Stimulated activated memory B cell treated with anti-CD40 and anti-IgM and Interleukin-4, amounts not matched to agents 10 μg/mL and 1 μg/mL and 100 μg/mL, for 72 hours (primary cell): ENCODE measurements at regions not wholly inside any gene's neighbourhood (a gene's known extent, or its start where the extent isn't known, plus 50 kb on each side); places are given as distances from the start of the nearest gene placed in this dataset.
A peak's percentile ranks its signal among the peaks of the same experiment; 100 is the strongest.

Source experiments
- ATAC-seq: fragments of 150-1000 bp; cut with Tn5 transposase; 2 replicates; pipeline ENCODE4 v1.10.0; 2021
- H3K27ac Mint-ChIP-seq: one replicate; pipeline ENCODE4 v1.8.0; 2022; ENCODE audit warnings: mild to moderate bottlenecking, mixed read lengths
- H3K27me3 Mint-ChIP-seq: one replicate; pipeline ENCODE4 v1.8.0; 2022; ENCODE audit warnings: mixed read lengths
- H3K36me3 Mint-ChIP-seq: one replicate; pipeline ENCODE4 v1.8.0; 2022; ENCODE audit warnings: mixed read lengths
- H3K4me1 Mint-ChIP-seq: one replicate; pipeline ENCODE4 v1.8.0; 2022; ENCODE audit warnings: mixed read lengths
- H3K4me3 Mint-ChIP-seq: one replicate; pipeline ENCODE4 v1.8.0; 2022; ENCODE audit warnings: mild to moderate bottlenecking, moderate library complexity, mixed read lengths
- H3K9me3 Mint-ChIP-seq: one replicate; pipeline ENCODE4 v1.8.0; 2022; ENCODE audit warnings: mixed read lengths

DNA sequence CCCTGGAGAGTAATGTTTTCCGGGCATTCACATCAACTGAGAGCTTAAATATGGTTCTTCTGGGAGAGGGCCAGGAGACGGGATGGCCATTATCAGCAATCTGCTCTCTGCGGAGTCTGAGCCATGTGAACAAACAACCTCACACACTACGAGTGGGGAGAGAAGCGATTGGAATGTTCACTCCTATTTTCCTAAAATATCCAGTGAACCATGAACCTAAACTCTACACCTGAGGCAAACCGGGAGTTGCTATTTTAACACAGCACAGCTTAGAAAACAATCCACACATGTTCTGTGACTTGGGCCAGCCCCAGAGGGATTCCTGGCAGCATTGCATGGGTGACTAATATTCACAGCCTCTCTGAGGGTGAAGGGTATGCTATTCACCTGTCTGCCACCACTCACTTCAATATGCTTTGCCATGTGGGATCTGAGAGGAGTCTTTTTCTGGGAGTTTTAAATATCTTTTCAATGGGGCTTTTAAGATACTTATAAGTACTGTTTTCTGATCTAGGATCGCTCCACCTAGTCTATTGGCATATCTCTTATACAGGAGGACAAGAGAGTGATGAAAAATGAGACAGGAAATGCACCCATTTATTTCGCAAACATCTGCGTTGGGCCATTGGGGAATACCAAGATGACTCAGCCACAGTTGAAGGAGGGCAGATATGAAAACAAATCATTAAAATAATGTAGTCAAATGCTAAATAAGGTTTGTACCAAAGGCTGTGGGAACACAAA is 72.6 kb upstream of the SERP2 start:
- peaks cover 3% of the 10 kb centered on the region for H3K9me3 Mint-ChIP-seq
- peaks cover 43% of the 10 kb centered on the region for H3K27me3 Mint-ChIP-seq
- H3K4me3 Mint-ChIP-seq = no peak overlapping the region
- H3K27ac Mint-ChIP-seq = no peak overlapping the region
- ATAC-seq = peak; percentile 63
- peaks cover 7% of the 10 kb centered on the region for H3K4me1 Mint-ChIP-seq
- H3K36me3 Mint-ChIP-seq = no peaks in the 10 kb centered on the region

DNA sequence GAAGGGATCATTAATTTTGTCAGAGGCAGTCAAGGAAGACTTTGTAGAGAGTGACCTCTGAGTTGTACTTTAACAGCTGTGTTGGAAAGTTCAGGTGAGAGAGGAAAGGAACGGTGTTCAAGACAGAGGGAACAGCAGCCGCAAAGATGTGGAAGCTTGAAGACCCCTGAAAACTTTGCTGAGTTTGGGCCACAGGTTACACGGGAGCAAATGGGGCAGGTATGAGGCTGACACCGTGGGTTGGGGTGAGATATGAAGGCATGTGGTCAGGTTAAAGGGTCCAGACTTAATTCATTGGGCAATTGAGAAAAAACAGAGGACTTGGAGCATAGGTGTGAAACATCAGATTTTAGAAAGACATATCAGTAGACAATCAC is 72.0 kb upstream of the SERP2 start:
- H3K27ac Mint-ChIP-seq = no peak overlapping the region
- H3K36me3 Mint-ChIP-seq = no peaks in the 10 kb centered on the region
- no peak overlapping the region for H3K4me3 Mint-ChIP-seq
- peaks cover 7% of the 10 kb centered on the region for H3K4me1 Mint-ChIP-seq
- H3K27me3 Mint-ChIP-seq = peaks cover 44% of the 10 kb centered on the region
- H3K9me3 Mint-ChIP-seq = peaks cover 3% of the 10 kb centered on the region
- no peak for ATAC-seq

DNA sequence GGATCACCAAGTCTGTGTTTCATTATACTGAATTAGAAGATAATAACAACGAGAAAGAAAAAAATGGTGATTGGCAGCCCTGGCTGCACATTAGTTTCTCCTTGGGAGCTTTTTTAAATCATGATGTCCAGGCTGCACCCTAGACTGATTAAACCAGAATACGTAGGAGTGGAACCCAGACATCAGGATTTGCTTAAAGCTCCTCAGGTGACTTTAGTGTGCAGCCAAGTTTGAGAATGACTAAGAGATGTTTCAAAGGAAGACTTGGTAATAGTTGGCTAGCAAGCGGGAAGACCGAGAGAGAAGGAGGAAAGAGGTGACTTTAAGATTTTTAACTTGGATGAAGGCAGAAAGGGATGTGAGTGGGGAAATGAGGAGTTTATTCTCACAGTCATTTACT is 71.4 kb upstream of the SERP2 start:
- no peak overlapping the region for H3K4me3 Mint-ChIP-seq
- no peaks in the 10 kb centered on the region for H3K36me3 Mint-ChIP-seq
- H3K27me3 Mint-ChIP-seq = peaks cover 50% of the 10 kb centered on the region
- no peak for ATAC-seq
- peaks cover 3% of the 10 kb centered on the region for H3K9me3 Mint-ChIP-seq
- H3K27ac Mint-ChIP-seq = no peak overlapping the region
- H3K4me1 Mint-ChIP-seq = peaks cover 7% of the 10 kb centered on the region

DNA sequence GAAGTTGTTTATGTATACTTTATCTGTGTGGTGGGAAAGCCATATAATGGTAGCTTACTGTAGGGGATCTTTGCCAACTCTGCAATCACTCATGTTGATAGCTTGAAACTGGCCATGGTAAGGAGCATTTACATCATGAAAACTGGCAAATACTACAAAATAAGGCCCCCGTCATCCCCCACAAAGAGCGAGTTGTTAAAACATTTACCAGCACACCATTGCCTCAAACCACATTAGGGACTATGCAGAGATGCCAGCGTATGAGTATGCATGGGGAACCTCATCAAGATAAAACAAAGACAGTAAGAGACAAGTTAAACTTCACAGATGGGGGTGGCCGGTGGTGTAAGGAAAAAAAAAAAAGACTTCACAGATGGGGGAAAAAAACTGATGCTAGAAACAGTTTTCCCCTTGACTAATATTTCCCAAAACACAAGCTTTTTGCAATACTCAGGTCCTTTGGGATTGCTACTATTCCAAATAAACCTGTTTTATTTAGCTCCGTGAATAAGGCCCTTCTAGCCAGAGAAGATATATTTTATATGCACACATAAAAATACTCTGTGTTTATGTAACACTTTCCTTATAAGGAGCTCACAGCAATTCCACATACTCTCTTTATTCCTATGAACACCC is 70.6 kb upstream of the SERP2 start:
- Mint-ChIP-seq H3K4me3 (no peak overlapping the region), H3K27me3 (peaks cover 53% of the 10 kb centered on the region), H3K27ac (no peak overlapping the region), H3K9me3 (peaks cover 3% of the 10 kb centered on the region), H3K4me1 (peaks cover 7% of the 10 kb centered on the region), H3K36me3 (no peaks in the 10 kb centered on the region)
- no peak for ATAC-seq

DNA sequence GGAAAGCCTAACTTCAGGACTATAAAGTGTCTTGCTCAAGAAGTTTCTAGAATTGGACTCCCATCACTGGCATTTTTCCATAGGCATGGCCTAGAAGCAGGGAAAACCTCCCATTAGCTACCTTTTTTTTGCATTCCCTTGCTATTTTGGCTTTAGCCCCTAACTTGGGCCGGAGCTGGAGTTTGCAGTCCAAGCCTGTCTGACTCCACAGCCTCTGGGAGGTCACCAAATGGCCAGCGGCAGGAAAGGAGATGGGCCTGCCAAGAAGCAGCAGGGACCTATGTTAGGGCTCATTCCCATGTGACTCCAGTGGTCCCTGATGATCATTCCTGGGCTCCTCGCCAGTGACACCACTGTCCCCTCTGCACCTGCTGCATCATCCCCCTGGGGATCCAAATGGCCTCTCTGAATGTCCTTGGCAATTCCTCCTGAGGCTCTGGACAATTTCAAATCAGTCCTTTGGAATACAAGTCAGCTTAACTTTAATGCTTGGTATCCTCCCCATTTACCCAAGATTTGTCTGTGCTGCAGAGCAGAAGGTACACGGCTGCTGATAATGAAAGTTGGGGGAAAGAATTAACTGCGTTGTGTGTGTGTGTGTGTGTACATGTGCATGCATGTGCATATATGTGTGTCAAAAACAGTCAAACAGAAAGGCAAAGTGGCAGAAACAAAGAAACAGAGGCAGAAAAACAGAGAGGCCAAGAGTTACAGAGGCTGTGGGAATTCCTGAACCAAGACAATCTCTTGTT is 69.8 kb upstream of the SERP2 start:
- Mint-ChIP-seq H3K36me3 (no peaks in the 10 kb centered on the region), H3K27me3 (peaks cover 46% of the 10 kb centered on the region), H3K4me1 (peaks cover 7% of the 10 kb centered on the region), H3K9me3 (peaks cover 3% of the 10 kb centered on the region), H3K4me3 (no peak overlapping the region), H3K27ac (no peak overlapping the region)
- ATAC-seq = no peak

DNA sequence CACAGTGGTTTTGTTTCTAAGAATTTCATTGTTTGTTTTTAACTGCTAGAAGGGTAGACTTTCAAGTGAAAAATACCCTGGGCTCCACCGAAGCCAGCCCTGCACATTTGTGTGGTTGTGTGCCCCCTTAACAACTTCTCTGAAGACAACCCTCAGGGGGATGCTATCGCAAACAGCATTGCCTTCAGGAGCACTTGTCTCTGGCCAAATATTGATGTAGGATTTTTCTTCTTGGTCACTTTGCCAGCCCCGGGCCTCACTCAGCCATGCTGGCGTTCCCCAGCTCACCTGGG is 69.2 kb upstream of the SERP2 start:
- peaks cover 41% of the 10 kb centered on the region for H3K27me3 Mint-ChIP-seq
- no peak overlapping the region for H3K4me3 Mint-ChIP-seq
- ATAC-seq = no peak
- H3K4me1 Mint-ChIP-seq = peaks cover 7% of the 10 kb centered on the region
- H3K27ac Mint-ChIP-seq = no peak overlapping the region
- H3K36me3 Mint-ChIP-seq = no peaks in the 10 kb centered on the region
- H3K9me3 Mint-ChIP-seq = peaks cover 3% of the 10 kb centered on the region

DNA sequence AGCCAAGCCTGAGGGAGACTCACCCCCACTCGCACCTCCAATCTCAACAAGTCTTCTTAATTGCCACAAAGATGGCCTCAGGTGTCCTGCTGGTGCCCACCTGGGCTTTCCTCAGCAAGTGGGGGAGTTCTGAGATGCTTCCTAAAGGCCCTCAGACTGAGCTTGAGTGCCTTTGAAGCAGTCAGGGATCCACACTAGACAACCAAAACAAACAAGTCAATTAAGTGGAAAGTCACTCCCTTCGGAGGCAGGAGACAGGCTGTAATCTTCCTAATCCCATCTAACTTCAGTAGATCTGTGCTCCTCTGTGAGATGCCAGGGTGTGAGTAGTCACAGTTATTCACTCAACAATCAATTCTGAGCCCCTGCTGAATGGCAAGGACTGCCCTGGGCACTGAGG is 68.3 kb upstream of the SERP2 start:
- Mint-ChIP-seq H3K4me3 (no peak overlapping the region), H3K4me1 (peaks cover 7% of the 10 kb centered on the region), H3K9me3 (peaks cover 3% of the 10 kb centered on the region)

DNA sequence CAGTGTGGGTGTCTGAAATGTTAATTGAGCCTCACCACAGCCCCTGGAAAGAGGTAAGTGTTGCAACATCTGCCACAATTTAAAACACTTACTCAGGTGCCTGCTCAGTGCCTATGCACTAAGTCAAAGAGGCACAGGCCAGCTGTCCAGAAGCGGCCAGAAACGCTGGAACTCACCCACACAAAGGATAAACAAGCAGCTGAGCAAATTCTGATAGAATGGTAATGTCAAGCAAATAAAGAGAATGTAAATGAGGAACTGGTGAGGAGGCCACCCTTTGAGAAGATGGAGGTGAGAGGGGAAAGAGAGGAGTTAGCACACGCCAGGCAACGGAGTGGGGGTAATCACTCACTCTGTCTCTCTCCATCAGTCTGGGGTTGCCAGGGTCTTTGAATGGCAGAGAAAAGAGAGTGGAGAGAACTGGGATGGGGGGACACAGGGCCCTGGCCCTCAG is 67.7 kb upstream of the SERP2 start:
- H3K9me3 Mint-ChIP-seq = peaks cover 3% of the 10 kb centered on the region
- H3K4me3 Mint-ChIP-seq = no peak overlapping the region
- H3K36me3 Mint-ChIP-seq = no peaks in the 10 kb centered on the region
- H3K27ac Mint-ChIP-seq = no peak overlapping the region
- peaks cover 27% of the 10 kb centered on the region for H3K27me3 Mint-ChIP-seq
- peaks cover 7% of the 10 kb centered on the region for H3K4me1 Mint-ChIP-seq
- ATAC-seq = no peak

More for the DNA sequence above, 68.3 kb upstream of the SERP2 start:
- H3K27me3 Mint-ChIP-seq = peaks cover 33% of the 10 kb centered on the region
- H3K36me3 Mint-ChIP-seq = no peaks in the 10 kb centered on the region
- H3K27ac Mint-ChIP-seq = no peak overlapping the region
- no peak for ATAC-seq

DNA sequence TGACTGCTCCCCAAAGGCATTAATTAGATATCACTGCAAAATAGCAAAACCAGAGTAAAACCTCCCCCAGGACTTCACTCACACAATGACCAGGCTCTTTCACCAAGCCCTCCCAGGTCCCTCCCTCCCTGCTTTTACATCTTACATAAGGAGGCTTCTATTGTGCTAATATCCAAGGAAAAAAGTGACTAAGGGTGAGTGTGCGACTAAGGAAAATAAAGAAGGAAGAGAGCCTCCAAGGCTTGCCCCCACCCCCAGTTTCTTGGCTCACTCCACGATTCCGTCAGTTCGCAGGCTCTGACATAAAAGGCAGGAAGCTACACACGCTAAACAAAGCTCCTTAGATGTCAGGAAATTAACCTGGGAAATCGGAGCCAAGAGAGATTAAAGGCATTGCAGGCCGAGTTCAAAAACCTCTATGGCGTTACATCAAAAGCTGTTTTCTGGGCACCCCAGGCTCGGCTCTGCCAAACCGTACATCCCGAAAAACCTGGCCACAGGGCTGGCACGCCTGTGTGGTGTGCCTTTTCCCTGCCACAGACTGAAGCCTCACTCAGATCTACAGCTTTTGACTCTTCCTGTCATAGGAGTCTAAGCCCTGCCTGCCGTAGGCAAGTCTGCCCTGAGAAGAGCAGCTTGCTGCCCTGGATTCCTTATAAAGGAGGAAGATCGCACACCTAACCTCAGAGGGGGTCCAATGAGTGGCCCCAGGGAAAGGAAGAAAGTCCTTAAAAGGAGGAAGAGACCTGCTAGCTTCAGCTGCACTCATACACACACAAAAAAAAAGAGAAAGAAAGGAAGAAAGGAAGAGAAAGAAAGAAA is 67.0 kb upstream of the SERP2 start:
- Mint-ChIP-seq H3K9me3 (peaks cover 1% of the 10 kb centered on the region), H3K36me3 (no peaks in the 10 kb centered on the region), H3K4me1 (peaks cover 2% of the 10 kb centered on the region), H3K4me3 (no peak overlapping the region), H3K27me3 (peaks cover 20% of the 10 kb centered on the region), H3K27ac (no peak overlapping the region)
- no peak for ATAC-seq

DNA sequence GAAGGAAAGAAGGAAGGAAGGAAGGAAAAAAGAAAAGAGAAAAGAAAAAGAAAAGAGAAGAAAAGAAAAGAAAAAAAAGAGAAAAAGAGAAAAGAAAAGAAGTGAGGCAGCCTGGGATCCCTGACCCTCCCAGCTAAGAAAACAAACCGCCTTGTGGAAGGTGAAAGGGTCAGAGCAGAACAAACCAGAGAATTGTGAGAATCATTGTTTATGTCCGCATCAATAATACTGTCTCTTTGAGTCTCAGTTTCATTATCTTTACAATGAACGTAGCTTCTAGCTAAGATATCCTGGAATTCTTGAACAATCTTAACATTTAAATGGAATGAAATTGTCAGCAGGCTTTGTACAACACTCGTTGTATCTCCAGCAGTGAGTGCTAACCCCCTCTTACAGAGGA is 66.4 kb upstream of the SERP2 start:
- no peak for ATAC-seq
- H3K36me3 Mint-ChIP-seq = no peaks in the 10 kb centered on the region
- H3K27me3 Mint-ChIP-seq = peaks cover 14% of the 10 kb centered on the region
- H3K4me3 Mint-ChIP-seq = no peak overlapping the region
- no peaks in the 10 kb centered on the region for H3K9me3 Mint-ChIP-seq
- H3K27ac Mint-ChIP-seq = no peak overlapping the region
- no peaks in the 10 kb centered on the region for H3K4me1 Mint-ChIP-seq

DNA sequence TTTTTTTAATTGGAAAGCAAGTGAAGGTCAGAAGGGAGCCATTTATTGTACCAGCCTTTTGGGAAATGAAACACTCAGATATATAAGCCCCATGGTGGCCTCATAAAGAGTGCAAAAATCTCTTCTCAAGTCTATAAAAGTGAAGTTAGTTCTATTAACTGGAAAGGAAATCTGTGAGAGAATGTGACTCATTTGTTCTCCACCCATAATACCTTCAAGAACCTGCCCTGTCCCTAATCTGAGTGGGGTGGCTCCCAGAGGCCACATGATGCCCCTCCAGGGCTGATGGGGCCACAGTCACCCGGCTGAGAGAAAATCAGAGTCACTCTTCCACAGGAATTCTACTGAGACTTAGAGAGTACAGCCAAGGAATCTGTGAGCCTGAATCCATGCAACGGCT is 65.8 kb upstream of the SERP2 start:
- H3K27ac Mint-ChIP-seq = no peak overlapping the region
- no peak overlapping the region for H3K4me3 Mint-ChIP-seq
- ATAC-seq = no peak
- H3K36me3 Mint-ChIP-seq = no peaks in the 10 kb centered on the region
- H3K27me3 Mint-ChIP-seq = peaks cover 11% of the 10 kb centered on the region
- H3K9me3 Mint-ChIP-seq = no peaks in the 10 kb centered on the region
- no peaks in the 10 kb centered on the region for H3K4me1 Mint-ChIP-seq

DNA sequence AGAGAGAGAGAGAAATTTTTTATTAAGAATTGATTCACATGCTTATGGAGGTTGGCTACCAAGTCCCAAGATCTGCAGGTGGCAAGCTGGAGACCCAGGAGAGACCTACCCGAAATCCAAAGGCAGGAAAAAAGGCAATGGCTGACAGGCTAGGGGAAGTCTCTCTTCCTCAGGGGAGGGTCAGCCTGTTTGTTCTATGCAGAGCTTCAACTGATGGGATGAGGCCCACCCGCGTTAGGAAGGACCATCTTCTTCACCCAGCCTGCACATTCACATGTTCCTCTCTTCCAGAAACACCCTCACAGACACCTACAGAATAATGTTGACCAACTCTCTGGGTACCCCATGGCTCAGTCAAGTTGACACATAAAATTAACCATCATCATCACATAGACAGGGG is 65.3 kb upstream of the SERP2 start:
- Mint-ChIP-seq H3K27me3 (peaks cover 17% of the 10 kb centered on the region), H3K27ac (no peak overlapping the region), H3K4me1 (no peaks in the 10 kb centered on the region), H3K4me3 (no peak overlapping the region), H3K9me3 (no peaks in the 10 kb centered on the region), H3K36me3 (no peaks in the 10 kb centered on the region)
- no peak for ATAC-seq

DNA sequence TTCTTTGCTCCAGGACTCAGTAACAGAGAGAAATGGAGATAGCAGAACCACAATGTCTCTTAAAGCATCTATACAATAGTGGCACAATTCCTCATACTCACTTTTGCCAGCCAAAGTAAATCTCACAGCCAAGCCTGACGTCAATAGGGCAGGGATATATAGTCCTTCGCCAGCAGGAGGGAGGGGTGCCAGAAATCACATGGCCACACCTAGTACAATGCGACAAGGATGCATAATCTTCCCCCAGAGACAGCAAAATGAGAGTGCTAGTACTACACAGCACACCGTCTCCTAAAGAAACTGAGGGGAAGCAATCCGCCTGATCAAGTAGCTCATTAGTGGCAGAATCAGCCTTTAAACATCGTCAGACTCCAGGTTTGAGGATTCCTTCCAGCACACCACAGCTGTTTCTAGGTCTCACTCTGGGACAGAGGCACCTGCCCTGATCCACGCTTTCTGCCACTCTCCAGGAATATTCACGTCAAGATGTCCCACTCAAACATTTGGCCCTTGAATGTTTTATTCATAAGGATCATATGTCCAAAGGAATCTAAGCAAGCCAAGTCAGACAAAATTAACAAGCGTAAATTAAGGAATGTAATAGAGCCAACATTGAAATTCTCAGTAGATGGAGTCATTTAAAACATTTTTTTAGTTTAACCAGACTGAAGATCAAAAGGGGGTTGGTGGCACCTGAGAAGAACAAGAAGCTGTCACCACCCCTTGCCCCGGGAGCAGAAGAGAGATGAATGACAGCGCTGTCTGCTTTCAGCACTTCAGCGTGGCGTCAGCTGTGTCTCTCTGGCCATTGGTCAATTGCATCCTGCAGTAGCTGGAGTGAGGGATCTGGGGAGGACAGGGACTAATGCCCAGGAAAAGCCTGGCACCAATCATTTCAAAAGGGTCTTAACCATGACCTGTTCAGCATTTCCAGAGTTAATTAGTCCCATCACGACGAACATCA is 63.5 kb upstream of the SERP2 start:
- H3K4me3 Mint-ChIP-seq = no peak overlapping the region
- no peaks in the 10 kb centered on the region for H3K36me3 Mint-ChIP-seq
- no peak overlapping the region for H3K27ac Mint-ChIP-seq
- no peak for ATAC-seq
- no peaks in the 10 kb centered on the region for H3K4me1 Mint-ChIP-seq
- H3K27me3 Mint-ChIP-seq = peaks cover 22% of the 10 kb centered on the region
- H3K9me3 Mint-ChIP-seq = no peaks in the 10 kb centered on the region

DNA sequence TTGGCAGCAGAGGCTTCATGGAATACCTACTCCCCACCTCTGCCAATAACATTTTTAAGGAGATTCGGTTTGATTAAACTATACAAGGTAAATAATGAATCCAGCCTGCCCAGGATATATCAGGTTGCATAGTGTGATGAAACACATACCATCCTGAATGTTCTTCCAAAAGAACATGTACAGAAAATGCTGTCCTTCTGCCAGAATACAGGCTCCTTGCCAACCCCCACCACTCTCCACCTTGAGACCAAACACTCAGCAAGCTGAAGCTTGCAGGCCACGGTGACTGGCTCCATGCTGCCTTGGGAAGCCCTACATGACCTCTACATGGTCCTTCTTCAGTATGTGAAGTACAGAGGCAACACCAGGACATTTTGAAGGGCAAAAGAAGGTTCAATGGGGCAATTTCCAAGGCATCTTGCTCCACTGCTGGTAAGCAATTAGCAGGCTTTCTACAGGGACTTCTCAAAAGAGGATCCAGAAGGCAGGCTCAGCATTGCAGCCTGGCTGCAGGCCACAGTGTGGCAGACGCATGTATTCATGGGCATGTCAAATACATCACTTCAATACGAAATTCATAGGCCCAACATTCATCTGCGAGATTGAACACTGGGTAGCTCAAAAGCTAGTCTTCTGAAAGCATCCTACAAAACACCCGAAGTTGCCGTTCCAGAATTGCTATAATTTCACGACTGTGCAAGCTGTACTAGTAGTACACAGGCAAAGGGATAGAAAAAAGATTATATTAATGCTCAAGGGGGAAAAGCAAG is 62.4 kb upstream of the SERP2 start:
- Mint-ChIP-seq H3K27me3 (peaks cover 22% of the 10 kb centered on the region), H3K9me3 (no peaks in the 10 kb centered on the region), H3K4me3 (no peak overlapping the region), H3K27ac (no peak overlapping the region), H3K4me1 (no peaks in the 10 kb centered on the region), H3K36me3 (no peaks in the 10 kb centered on the region)
- ATAC-seq = no peak
